HG03520 (cell line): ENCODE measurements at regions not wholly inside any gene's neighbourhood (a gene's known extent, or its start where the extent isn't known, plus 50 kb on each side); places are given as distances from the start of the nearest gene placed in this dataset.
"Not testable (repeated sequence)": the region's sequence is repeated elsewhere in the genome, so short reads cannot be mapped to it uniquely, and the experiment has no call there.

Experiments
- ATAC-seq: cut with Tn5 transposase; IDR thresholded peaks from one replicate; pipeline ENCODE4 v1.9.1; 2021; ENCODE audit warnings: mild to moderate bottlenecking, moderate library complexity; ENCODE audit not compliant: unreplicated experiment

DNA sequence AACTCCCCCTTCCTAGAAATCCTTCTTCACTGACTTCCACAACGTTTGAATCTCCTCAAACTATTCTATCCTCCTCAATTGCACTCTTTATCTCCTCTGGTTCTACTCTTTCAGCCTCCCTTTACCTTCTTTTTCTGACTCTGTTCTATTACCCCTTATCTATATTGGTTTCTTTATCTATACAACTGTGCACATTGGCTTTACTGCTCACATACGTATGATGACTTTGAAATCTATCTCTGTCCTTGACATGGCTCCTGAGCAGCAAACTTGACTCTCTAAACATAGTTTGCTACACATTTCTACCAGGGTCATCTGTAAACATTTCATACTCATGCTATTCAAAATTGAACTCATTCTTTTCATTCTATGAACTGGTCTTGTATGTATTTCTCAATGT is 601.0 kb upstream of the LINC00305 start:
- ATAC-seq, result no peak

DNA sequence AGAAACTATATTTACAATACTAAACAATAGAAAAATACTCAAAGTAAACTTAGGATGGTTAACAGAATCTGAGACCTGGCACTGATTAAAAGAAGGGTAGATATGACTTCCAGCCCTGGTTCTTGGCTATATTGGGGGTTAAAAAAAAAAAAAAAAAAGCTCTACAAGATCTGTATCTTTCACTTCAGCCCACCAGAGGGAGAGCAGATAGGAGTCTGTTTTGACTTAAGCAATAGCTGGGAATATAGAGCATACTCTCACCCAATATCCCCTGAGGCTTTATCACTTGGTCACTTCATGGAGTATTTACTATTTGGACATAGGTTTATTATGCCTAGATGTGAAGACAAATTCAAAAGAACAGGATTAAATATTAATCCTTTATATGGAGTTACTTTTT is 598.9 kb upstream of the LINC00305 start:
- ATAC-seq, result no peak

DNA sequence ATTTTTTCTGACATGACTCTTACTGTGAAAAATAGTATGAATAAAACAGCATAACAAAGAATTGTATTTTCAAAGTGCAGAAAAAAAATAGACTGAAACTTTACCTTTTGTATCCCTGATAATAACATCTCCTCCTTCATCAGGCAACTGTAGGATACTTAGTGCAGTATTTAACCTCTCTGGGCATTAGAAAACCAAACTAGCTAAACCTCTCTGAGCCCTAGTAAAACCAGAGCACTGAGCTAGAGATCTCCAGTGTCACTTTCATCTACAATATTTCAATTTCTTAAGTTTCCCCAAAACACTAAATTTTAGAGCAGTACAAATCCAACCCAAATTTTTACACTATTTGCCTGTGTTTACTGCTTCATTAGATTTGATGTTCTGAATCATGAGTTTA is 594.0 kb upstream of the LINC00305 start:
- no peak for ATAC-seq

DNA sequence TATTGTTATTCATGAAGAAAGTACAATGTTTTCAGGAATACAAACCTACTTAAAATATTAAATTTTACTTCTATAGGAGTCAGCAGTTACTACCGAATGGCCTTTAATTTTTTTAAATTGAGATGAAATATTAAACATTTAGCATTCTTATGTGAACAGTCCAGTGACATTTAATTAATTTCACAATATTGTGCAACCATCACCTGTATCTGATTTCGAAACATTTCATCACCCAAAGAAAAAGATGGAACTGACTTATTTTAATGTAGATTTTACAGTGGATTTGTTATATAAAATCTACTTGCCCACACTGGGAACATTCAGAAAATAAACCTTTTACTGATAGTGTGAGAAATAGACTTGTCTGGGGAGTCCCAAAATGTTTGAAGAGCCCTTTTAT is 585.2 kb upstream of the LINC00305 start:
- no peak for ATAC-seq

DNA sequence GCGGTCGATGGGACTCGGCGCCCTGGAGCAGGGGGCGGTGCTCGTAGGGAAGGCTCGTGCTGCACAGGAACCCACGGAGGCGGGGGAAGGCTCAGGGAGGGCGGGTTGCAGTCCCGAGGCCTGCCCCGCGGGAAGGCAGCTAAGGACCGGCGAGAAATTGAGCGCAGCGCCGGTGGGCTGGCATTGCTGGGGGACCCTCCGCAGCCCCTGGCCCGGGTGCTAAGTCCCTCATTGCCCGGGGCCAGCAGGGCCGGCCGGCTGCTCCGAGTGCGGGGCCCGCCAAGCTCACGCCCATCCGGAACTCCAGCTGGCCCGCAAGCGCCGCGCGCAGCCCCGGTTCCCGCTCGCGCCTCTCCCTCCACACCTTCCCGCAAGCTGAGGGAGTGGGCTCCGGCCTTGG is 576.8 kb upstream of the LINC00305 start:
- ATAC-seq, result not testable (repeated sequence)

DNA sequence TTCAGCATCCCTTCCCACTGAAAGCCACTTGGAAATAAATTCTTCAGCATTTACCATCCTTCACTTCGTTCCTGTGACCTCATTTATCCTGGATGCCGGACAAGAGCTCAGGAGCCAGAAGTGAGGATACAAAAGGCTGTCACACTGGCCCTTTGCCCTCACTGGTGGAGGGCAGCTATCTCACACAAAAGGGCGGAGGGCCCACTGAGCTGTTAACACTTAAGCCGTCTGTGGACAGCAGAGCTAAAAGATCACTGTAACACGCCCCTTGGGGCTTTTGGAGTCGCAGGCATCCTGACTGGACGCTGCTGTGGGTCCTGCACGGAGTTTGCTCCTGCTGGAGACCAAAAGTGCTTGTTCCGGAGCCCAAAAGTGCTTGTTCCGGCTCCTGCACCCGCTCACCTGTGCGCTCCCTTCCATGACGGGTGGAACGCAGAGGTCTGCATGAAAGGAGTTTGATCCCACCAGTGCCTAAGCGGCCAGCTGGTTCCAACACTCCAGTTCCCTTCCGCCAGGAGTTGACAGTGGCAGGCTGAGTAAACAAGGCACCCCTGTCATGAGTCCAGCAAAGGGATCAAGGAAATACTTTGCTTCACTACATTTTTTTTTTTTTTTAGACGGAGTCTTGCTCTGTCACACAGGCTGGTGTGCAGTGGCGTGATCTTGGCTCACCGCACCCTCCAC is 572.0 kb upstream of the LINC00305 start:
- no peak for ATAC-seq

DNA sequence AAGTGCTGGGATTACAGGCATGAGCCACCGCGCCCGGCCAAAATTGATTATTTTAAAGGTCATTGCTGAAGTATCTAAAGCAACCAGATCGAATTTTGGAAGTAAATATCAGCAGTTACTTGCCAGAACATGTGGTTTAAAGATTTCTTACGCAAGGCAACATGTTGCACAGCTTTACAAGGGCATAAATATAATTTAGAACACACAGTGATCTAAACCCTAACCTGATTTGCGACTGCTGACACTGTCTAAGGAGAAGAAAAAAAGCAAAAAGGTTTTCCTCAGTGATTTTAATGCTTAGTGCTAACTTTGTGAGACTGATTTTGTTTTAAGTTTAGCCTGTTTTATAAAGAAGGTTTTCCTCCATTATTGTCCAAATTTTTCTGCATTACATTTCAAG is 569.9 kb upstream of the LINC00305 start:
- ATAC-seq, result no peak

DNA sequence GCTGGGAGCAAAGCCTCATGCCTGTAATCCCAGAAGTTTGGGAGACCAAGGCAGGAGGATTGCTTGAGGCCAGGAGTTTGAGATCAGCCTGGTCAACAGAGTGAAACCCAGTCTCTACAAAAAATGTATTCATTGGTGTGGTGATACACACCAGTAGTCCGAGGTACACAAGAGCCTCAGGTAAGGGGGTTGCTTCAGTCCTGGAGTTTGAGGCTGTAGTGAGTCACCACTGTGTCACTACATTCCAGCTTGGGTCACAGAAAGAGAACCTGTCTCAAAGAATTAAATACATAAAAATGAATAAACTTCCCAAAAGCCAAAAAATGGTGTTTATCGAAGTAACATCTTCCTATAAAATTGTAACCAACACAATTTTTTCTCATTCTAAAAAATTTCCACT is 568.1 kb upstream of the LINC00305 start:
- no peak for ATAC-seq

DNA sequence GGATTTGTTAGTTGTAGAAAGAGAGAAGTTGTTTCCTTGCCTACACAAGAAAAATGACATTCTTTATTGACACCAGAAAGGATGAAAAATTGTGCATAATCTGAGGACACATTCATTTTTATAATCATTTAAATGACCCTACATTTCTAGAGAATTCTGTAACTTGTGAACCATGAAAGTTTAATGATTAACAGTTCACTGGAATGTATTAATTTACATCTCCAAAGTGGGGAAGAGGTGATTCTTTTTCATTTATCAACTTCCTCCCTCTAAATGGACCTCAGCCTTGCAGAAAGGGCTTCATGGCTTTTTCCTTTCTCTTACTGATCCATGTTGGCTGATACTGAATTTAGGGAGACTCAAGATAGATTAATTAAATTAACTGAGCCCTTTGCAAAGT is 565.2 kb upstream of the LINC00305 start:
- no peak for ATAC-seq

DNA sequence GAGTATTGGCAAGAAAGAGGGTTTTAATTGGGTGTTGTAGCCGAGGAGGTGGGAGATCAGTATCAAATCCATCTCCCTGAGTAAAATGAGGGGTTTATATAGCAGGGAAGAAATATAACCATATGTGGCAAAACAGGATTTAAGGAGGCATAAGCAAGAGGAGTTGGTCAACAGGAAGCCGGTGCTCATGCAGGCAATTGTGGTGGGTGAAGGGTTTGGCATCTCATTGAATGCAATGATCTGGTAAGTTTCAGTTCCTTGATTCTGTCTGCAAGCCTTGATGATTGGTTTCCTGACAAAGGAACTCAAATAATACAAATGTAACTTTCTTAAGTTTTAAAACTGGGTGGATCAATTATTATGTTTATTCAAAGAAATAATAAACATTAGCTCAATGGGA is 564.4 kb upstream of the LINC00305 start:
- ATAC-seq, result peak; percentile 91

DNA sequence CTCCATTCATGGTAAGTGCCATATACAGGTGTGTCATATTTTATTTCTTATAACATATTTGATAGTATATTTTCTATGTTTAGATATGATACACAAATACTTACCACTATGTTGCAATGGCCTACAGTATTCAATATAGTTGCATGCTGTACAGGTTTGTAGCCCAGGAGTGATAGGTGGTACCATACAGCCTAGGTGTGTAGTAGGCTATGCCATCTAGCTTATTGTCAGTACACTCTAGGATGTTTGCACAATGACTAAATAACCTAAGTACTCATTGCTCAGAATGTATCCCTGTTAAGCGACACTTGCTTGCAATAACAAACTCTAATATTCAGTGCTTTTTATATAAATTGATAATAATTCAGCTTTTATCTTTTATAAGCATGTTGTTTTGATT is 563.1 kb upstream of the LINC00305 start:
- ATAC-seq, result no peak

DNA sequence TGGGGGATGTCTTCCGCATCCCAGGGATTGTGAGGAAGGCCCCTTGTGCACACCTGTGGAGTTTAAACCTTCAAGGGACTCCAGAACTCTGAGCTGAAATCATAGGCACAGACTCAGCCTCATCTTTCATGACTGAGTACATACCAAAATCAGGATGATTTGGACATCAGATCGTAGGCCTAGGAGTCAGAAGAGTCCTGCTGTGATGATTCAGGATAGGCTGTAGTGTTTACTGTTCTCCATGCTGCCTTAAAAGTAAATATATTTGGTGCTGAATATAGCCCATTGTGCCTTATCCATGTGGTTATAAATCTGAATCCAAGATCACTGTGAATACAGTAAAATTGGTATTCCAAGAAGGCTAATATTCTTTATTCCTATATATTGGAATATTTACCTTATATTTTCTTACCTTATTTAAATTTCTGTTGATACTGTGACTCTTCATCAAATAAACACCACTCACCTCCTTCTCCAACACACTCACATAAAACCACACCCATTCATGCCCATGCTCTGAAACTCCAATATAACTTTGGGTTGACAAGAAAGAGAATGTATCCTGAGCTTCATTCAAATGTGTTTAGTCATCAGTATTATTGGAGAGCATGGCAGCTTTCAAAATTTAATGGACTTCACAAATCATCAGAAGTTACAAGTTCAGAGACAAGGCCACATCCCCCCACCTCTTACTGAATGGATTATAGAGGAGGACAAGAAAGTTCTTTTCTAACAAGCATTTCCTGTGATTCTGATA is 561.4 kb upstream of the LINC00305 start:
- ATAC-seq, result no peak

DNA sequence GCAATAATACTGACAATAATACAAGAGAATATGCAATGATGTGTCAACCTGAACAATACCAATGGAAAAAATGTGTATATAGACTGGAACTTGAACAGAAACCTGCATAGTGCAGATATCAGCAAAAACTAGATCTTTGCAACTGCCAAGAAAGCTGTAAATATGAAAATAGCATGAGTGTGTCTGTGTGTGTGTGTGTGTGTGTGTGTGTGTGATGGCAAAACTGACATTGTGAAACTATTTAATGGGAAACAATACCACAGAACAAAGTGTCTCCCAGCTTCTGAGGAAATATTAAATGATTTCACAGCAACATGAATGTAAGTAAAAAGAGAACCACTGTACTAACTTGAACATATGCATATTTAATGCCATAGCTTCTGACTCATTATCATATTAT is 558.2 kb upstream of the LINC00305 start:
- no peak for ATAC-seq

DNA sequence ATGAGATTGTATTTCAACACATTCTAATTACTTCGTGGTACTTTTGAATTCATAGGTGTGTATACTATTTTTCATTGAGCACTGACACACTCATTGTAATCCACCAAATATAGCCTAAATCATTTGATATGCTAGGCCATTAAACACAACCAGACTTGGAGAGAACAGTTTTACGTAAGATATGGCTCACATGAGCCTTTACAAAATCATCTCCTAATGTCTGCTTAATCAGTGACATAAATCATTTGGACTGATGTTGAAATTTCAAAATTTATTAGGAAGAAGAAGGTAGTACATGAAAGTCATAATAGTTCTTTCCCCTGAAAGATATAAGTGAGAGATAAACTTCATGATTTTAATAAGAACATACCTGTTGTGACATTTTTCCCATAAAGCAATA is 550.2 kb upstream of the LINC00305 start:
- ATAC-seq, result no peak

DNA sequence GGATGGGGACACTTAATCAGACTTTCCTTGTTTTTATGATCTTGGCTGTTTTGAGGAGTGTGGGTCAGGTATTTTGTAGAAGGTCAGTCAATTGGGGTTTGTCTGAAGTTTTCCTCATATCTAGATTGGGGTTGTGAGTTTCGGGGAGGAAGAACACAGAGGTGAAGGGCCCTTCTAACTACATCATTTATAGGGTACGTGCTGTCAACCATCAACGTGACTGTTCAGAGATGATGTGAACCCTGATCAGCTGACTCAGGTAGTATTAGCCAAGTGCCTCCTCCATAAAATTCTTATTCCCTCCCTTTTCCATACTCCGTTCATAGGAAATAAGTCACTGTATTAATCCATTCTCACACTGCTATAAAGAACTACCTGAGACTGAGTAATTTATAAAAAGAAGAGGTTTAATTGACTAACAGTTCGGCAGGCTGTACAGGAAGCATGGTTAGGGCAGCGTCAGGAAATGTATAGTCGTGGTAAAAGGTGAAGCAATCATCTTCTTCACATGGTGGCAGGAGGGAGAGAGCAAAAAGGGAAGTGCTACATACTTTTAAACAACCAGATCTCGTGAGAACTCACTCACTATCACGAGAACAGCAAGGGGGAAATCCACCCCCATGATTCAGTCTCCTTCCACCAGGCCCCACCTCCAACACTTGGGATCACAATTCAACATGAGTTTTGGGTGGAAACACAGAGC is 547.1 kb upstream of the LINC00305 start:
- no peak for ATAC-seq

DNA sequence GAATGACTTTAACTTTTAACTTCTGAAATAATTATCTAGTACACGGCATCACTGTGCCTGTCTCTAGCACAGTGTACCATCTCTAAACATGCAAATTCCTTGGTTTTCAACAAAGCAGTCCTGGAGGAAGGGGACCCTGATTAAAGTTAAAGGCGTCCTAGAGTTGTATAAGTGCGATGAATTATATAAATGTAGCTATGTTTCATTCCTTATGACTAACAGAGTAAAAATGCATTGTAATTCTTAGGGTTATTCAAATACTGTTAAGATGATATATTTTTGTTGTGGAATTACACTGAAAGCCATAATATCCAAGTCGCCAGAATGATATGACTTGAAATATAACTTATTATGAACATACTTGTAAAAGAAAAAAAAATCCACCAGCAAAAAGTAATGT is 544.9 kb upstream of the LINC00305 start:
- no peak for ATAC-seq

DNA sequence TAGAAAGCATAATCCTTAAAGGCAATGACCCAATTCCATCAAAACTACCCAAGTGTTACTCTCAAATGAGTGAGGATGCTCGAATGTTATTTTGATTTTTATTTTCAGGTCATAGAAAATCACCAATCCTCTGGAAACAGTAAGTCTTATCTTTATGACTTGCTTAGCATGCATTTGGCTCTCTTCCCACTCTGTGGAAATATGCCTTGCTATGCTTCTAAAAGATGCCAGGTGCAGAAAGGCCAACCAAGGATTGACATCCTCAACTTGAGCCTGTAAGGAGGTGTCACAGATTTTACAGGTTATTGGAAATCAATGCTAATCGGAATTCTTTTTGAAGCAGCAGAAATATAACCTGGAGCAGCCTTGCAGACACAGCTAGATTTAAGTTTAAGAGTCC is 543.9 kb upstream of the LINC00305 start:
- ATAC-seq, result no peak

DNA sequence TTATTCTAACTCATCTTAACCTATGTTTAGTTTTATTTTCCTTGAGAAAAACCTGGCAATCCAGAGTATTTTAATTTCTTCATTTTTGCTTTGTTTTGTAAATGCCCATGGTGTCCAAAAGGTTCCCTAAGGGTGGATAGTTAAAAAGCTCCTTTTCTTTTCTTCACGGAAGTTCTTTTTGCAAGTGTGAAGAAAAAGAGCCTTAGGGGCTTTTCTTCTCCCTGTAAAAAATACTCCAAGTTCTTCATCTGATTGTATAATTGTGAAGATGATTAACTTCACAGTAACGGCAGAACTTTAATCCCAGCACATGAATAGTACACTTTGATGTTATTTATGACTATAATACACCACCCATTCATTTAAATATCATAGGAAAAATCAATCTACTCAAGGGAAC is 530.2 kb upstream of the LINC00305 start:
- ATAC-seq, result no peak

DNA sequence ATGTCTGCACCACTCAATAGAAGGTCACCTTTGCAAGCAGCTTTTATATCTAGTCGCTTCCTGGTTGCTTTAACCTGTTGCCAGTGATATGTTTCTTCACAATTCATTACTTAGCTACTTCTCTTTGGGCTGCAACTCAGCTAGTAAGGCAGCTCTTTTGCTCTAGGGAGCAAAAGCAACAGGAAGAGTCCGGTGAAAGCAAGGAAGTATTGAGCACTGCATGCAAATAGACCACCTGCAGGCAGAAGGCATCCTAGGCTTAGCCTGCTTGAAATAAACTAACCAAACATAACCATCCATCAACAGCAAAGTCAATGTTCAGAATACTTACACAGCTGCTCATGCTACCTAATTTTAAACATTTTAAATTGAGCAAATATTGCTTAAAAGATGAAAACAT is 529.2 kb upstream of the LINC00305 start:
- ATAC-seq, result no peak

DNA sequence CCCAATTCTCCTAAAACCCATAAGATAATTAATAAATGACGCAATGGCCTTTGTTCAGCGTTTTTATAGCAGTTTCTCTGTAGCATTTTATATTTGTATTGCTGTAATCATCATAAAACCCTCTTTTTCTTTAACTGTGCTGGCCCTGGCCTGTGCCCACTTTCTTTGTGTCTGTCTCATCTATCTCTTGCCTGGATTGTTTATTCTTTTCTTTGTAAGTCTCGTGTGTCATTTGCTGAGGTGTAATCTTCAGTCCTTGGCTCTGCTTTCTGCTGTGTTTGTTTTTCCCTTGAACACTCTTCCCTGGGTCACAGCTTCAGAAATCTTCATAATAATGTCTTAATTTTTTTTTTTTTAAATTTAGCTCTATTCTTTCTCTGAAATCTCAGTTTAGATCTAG is 525.8 kb upstream of the LINC00305 start:
- ATAC-seq, result no peak

DNA sequence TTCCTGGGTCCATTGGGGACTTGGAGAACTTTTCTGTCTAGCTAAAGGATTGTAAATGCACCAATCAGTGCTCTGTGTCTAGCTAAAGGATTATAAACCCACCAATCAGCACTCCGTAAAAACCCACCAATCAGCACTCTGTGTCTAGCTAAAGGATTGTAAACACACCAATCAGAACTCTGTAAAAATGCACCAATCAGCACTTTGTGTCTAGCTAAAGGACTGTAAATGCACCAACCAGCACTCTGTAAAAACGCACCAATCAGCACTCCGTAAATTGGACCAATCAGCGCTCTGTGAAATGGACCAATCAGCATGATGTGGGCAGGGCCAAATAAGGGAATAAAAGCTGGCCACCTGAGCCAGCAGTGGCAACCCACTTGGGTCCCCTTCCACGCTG is 522.4 kb upstream of the LINC00305 start:
- not testable (repeated sequence) for ATAC-seq

DNA sequence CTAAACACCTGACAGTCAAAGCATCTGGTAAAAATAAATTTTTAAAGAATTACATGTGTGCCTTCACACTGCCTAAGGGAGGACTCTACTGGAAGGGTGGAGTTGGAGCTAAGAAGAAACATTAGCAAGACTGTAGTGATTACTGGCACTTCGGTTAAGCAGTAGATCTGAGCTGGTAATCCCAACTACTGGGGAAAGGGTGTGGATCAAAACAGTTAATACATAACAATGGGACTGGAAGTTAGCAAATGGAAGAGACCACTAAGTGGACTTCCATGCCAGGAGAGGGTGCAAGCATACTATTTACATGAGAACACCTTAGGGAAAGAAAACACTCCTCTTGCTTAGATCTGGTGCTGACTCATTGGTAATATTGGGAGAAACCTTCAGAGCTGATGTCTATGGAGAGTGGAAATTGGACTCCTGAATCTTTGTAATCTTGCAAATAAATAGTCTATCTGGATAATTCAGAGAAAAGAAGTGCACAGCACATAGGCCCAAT is 519.6 kb upstream of the LINC00305 start:
- ATAC-seq, result no peak
